Testis (tissue), 2 donors: ENCODE measurements at regions not wholly inside any gene's neighbourhood (a gene's known extent, or its start where the extent isn't known, plus 50 kb on each side); places are given as distances from the start of the nearest gene placed in this dataset.

Experiments
- CTCF ChIP-seq, 3 experiments: fragments of 450-650 bp in 2 of 3; fragments of 200-600 bp in 1 of 3; sonication (generic) in 1 of 3; IDR thresholded peaks; one replicate each; pipeline ENCODE4 v1.5.1; 2016 to 2019; ENCODE audit warnings: antibody characterized with exemption in 3 of 3, mild to moderate bottlenecking in 2 of 3, moderate library complexity in 1 of 3
- POLR2A ChIP-seq: fragments of 450-650 bp; IDR thresholded peaks from one replicate; pipeline ENCODE4 v1.6.1; 2017; ENCODE audit warnings: antibody characterized with exemption, mild to moderate bottlenecking, moderate library complexity

GRCh38 chr3:104635872-104636580 lies 730.7 kb upstream of the ALCAM start:
- TF ChIP-seq CTCF (IDR thresholded peaks at IDR 0.05), result no peak
- no peak for TF ChIP-seq POLR2A
